B cell (primary cell): ENCODE measurements at regions not wholly inside any gene's neighbourhood (a gene's known extent, or its start where the extent isn't known, plus 50 kb on each side); places are given as distances from the start of the nearest gene placed in this dataset.

Experiments
- ATAC-seq: fragments of 200-7000 bp; cut with Tn5 transposase; one replicate; pipeline ENCODE4 v1.10.0; 2021; ENCODE audit warnings: low read depth, mild to moderate bottlenecking, moderate number of reproducible peaks, moderate library complexity
- CTCF ChIA-PET: fragments of 350-600 bp; sonication (Branson Sonifier 250); formaldehyde crosslinking; loops from one replicate; lab custom pipeline; 2021; ENCODE audit warnings: antibody characterized with exemption, inconsistent platforms; lab: Charles Lee
- POLR2A ChIA-PET: fragments of 350-600 bp; sonication (Branson Sonifier 250); formaldehyde crosslinking; loops from one replicate; lab custom pipeline; 2021; ENCODE audit warnings: antibody characterized with exemption; lab: Charles Lee
- DNase-seq: peaks from one replicate; pipeline ENCODE4 v3.0.0; 2013
- H2AFZ ChIP-seq: 2 replicates; pipeline ENCODE4 v1.6.1; 2012; ENCODE audit warnings: mild to moderate bottlenecking, low read depth, low read length; ENCODE audit not compliant: insufficient read depth, poor library complexity, severe bottlenecking
- H3K27ac ChIP-seq, 2 donors: 1 replicate in 1 of 2; 2 replicates in 1 of 2; pipeline ENCODE4 v1.5.1; 2012 to 2013; ENCODE audit warnings: low read length in 2 of 2, mild to moderate bottlenecking in 2 of 2, moderate library complexity in 1 of 2
- H3K27me3 ChIP-seq, 4 experiments: fragments of 200-600 bp in 1 of 4; sonication (generic) in 1 of 4; replicated peaks in 1 of 4; 1 replicate in 2 of 4; 2 replicates in 2 of 4; pipeline versions ENCODE4 v1.6.1 to v1.7.0; 2013 to 2016; ENCODE audit warnings: low read length in 3 of 4, mild to moderate bottlenecking in 2 of 4, mixed read lengths in 1 of 4, moderate library complexity in 1 of 4; ENCODE audit not compliant: insufficient read depth in 4 of 4, control insufficient read depth in 3 of 4; ENCODE audit errors: control extremely low read depth in 1 of 4
- H3K36me3 ChIP-seq, 2 experiments: replicated peaks in 1 of 2; 1 replicate in 1 of 2; 2 replicates in 1 of 2; pipeline versions ENCODE4 v1.6.1 to v1.7.1; 2013; ENCODE audit warnings: low read length in 1 of 2; ENCODE audit not compliant: insufficient read depth in 2 of 2, control insufficient read depth in 1 of 2; ENCODE audit errors: control extremely low read depth in 1 of 2, extremely low read depth in 1 of 2
- H3K4me1 ChIP-seq, 2 donors: fragments of 200-600 bp in 1 of 2; sonication (generic) in 1 of 2; 1 replicate in 1 of 2; 2 replicates in 1 of 2; pipeline versions ENCODE4 v1.5.1 to v1.6.1; 2013 to 2017; ENCODE audit warnings: low read length in 2 of 2; ENCODE audit not compliant: control insufficient read depth in 2 of 2, insufficient read depth in 2 of 2
- H3K4me2 ChIP-seq: replicated peaks from 2 replicates; pipeline ENCODE3; 2012; ENCODE audit warnings: mild to moderate bottlenecking, low read depth, low read length; ENCODE audit not compliant: poor library complexity, severe bottlenecking
- H3K4me3 ChIP-seq, 5 experiments: fragments of 200-600 bp in 1 of 5; sonication (generic) in 1 of 5; 1 replicate in 3 of 5; 2 replicates in 2 of 5; pipeline versions ENCODE4 v1.5.1 to v1.7.0; 2011 to 2016; ENCODE audit warnings: low read length in 4 of 5, mild to moderate bottlenecking in 4 of 5, low read depth in 2 of 5, control low read depth in 1 of 5, moderate library complexity in 1 of 5; ENCODE audit not compliant: insufficient read depth in 1 of 5; ENCODE audit errors: control extremely low read depth in 1 of 5, extremely low read depth in 1 of 5
- H3K79me2 ChIP-seq: fragments of 200-600 bp; sonication (generic); one replicate; pipeline ENCODE4 v1.6.0; 2016; ENCODE audit warnings: low read length; ENCODE audit not compliant: control insufficient read depth, insufficient read depth
- H3K9ac ChIP-seq: fragments of 200-600 bp; sonication (generic); 2 replicates; pipeline ENCODE4 v1.6.1; 2017; ENCODE audit warnings: mild to moderate bottlenecking, low read length, moderate library complexity
- H3K9me3 ChIP-seq, 3 donors: one replicate each; pipeline versions ENCODE4 v1.6.1 to v1.7.1; 2013; ENCODE audit warnings: low read length in 2 of 3; ENCODE audit not compliant: control insufficient read depth in 2 of 3, insufficient read depth in 1 of 3; ENCODE audit errors: control extremely low read depth in 1 of 3
- H4K20me1 ChIP-seq: 2 replicates; pipeline ENCODE4 v1.6.0; 2012; ENCODE audit warnings: mild to moderate bottlenecking, low read length; ENCODE audit not compliant: insufficient read depth, control insufficient read depth, poor library complexity, severe bottlenecking
- H3K27ac Mint-ChIP-seq: one replicate; pipeline ENCODE4 v1.8.0; 2021; ENCODE audit warnings: mixed read lengths
- H3K27me3 Mint-ChIP-seq: one replicate; pipeline ENCODE4 v1.8.0; 2021; ENCODE audit warnings: mixed read lengths
- H3K4me1 Mint-ChIP-seq: one replicate; pipeline ENCODE4 v1.8.0; 2021; ENCODE audit warnings: mixed read lengths
- H3K4me3 Mint-ChIP-seq: one replicate; pipeline ENCODE4 v1.8.0; 2021; ENCODE audit warnings: mixed read lengths
- H3K9me3 Mint-ChIP-seq: one replicate; pipeline ENCODE4 v1.8.0; 2022; ENCODE audit warnings: mixed read lengths; ENCODE audit not compliant: insufficient read depth
- CTCF ChIP-seq: fragments of 200-600 bp; IDR thresholded peaks from one replicate; pipeline ENCODE4 v1.8.0; 2022; ENCODE audit warnings: antibody characterized with exemption, mild to moderate bottlenecking
- EZH2 ChIP-seq: IDR thresholded peaks from 2 replicates; pipeline ENCODE4 v1.6.1; 2012; ENCODE audit warnings: borderline replicate concordance, low read depth, mild to moderate bottlenecking, moderate library complexity, low read length; ENCODE audit not compliant: insufficient read depth, poor library complexity, severe bottlenecking
- WGBS: methylation state at CpG from one replicate; pipeline ENCODE4 v1.1.5; 2013; ENCODE audit warnings: missing lambda C conversion rate; ENCODE audit not compliant: insufficient coverage; 5-methylcytosine and 5-hydroxymethylcytosine counted together
- intact Hi-C: fragments of 100-400 bp; cut with micrococcal nuclease; formaldehyde crosslinking; loops from one replicate; pipeline ENCODE4 v1.10.0; 2022

- H3K9me3 Mint-ChIP-seq, result peaks cover 6% of the 10 kb centered on the region
Observed at GRCh38 chr14:90472632-90473031, 75.8 kb downstream of the CALM1 start.

More at GRCh38 chr14:90472632-90473031, 75.8 kb downstream of the CALM1 start:
- Histone ChIP-seq H3K27me3 (peaks cover 0 to 9% (median 1%) of the 10 kb centered on the region in 4 experiments), H3K9ac (no peak overlapping the region), H3K27ac (no peak overlapping the region), H2AFZ (no peak overlapping the region), H3K4me1 (no peaks in the 10 kb centered on the region), H4K20me1 (no peaks in the 10 kb centered on the region), H3K9me3 (peaks cover 4 to 18% (median 10%) of the 10 kb centered on the region in 3 donors), H3K79me2 (no peaks in the 10 kb centered on the region), H3K4me3 (no peak overlapping the region), H3K36me3 (no peaks in the 10 kb centered on the region), H3K4me2 (no peak overlapping the region)
- ATAC-seq (no peak), DNase-seq (no peak)
- ChIA-PET POLR2A (no interaction called here), CTCF (interaction anchor here (0.8 kb wide), 1 partner anchor 9 kb away, joined by 3 read pairs; no protein-coding TSS in a partner anchor)
- 100% methylated on average over 1 of the region's 2 CpGs for WGBS
- Mint-ChIP-seq H3K4me1 (no peaks in the 10 kb centered on the region), H3K27ac (no peak overlapping the region), H3K27me3 (peaks cover 11% of the 10 kb centered on the region), H3K4me3 (no peak overlapping the region)
- intact Hi-C loops, result no loop called here
- TF ChIP-seq EZH2, result no peak
- TF ChIP-seq CTCF, result no peak
